PC-3 (cell line): ENCODE measurements at regions not wholly inside any gene's neighbourhood (a gene's known extent, or its start where the extent isn't known, plus 50 kb on each side); places are given as distances from the start of the nearest gene placed in this dataset.

Source experiments
- CTCF ChIP-seq: fragments of 300-600 bp; sonication (generic); conservative IDR thresholded peaks from 2 replicates; pipeline ENCODE4 v1.5.1; 2017; ENCODE audit warnings: antibody characterized with exemption, low read depth, mild to moderate bottlenecking, low read length
- EZH2 ChIP-seq: fragments of 300-600 bp; sonication (generic); IDR thresholded peaks from one replicate; pipeline ENCODE4 v1.6.1; 2017; ENCODE audit warnings: antibody characterized with exemption, mild to moderate bottlenecking, low read length; ENCODE audit not compliant: unreplicated experiment
- EZH2phosphoT487 ChIP-seq: fragments of 300-600 bp; sonication (generic); IDR thresholded peaks from 2 replicates; pipeline ENCODE4 v1.6.1; 2018; ENCODE audit warnings: mild to moderate bottlenecking, antibody characterized with exemption, low read length, borderline replicate concordance

DNA sequence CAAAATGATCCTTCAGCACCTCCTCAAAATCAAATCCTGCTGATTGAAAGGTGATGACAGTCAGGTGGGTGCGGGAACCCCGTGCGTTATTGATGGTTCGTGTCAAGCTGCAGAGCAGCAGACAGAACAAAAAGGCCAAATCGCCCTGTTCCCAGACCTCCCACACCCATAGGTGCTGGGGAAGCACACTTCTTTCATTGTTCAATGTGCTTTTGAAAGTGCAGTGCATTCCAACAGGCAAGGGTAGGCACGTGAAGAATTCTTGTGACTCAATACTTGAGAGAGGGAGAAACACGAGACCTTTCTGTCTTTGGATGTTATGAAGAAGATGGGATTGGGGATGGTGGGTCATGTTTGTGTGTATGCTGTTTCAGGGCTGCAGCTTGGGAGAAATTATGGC, 514.0 kb downstream of the MCTP2 start:
- no peak for TF ChIP-seq CTCF
- TF ChIP-seq EZH2, result no peak
- TF ChIP-seq EZH2phosphoT487, result no peak
